Naive B cell (primary cell): ENCODE measurements at regions not wholly inside any gene's neighbourhood (a gene's known extent, or its start where the extent isn't known, plus 50 kb on each side); places are given as distances from the start of the nearest gene placed in this dataset.
A peak's percentile ranks its signal among the peaks of the same experiment; 100 is the strongest.

ENCODE experiments used
- ATAC-seq, 2 donors: fragments of 150-1000 bp; cut with Tn5 transposase; 2 replicates each; pipeline ENCODE4 v1.10.0; 2021; ENCODE audit warnings: low read depth in 2 of 2, mild to moderate bottlenecking in 2 of 2, moderate library complexity in 2 of 2
- DNase-seq: peaks from one replicate; pipeline ENCODE4 v3.0.0; 2022
- H3K27ac Mint-ChIP-seq, 6 donors: one replicate each; pipeline ENCODE4 v1.8.0; 2020 to 2022; ENCODE audit warnings: mild to moderate bottlenecking in 6 of 6, mixed read lengths in 6 of 6, moderate library complexity in 5 of 6, inconsistent platforms in 2 of 6
- H3K27me3 Mint-ChIP-seq, 3 donors: one replicate each; pipeline ENCODE4 v1.8.0; 2021 to 2022; ENCODE audit warnings: mixed read lengths in 3 of 3, mild to moderate bottlenecking in 1 of 3
- H3K36me3 Mint-ChIP-seq, 2 donors: one replicate each; pipeline ENCODE4 v1.8.0; 2020 to 2022; ENCODE audit warnings: mixed read lengths in 2 of 2, inconsistent platforms in 1 of 2, mild to moderate bottlenecking in 1 of 2
- H3K4me1 Mint-ChIP-seq, 3 donors: one replicate each; pipeline ENCODE4 v1.8.0; 2020 to 2022; ENCODE audit warnings: mixed read lengths in 3 of 3, inconsistent platforms in 1 of 3, mild to moderate bottlenecking in 1 of 3, moderate library complexity in 1 of 3
- H3K4me3 Mint-ChIP-seq, 8 donors: one replicate each; pipeline ENCODE4 v1.8.0; 2020 to 2022; ENCODE audit warnings: mild to moderate bottlenecking in 8 of 8, mixed read lengths in 8 of 8, moderate library complexity in 8 of 8, inconsistent platforms in 2 of 8
- H3K9me3 Mint-ChIP-seq, 7 donors: one replicate each; pipeline ENCODE4 v1.8.0; 2020 to 2022; ENCODE audit warnings: mixed read lengths in 7 of 7, mild to moderate bottlenecking in 5 of 7, inconsistent platforms in 2 of 7, moderate library complexity in 1 of 7

GRCh38 chr7:52146871-52147634, 830.4 kb upstream of the COBL start:
- no peaks in the 10 kb centered on the region for H3K36me3 Mint-ChIP-seq
- H3K27me3 Mint-ChIP-seq, result no peaks in the 10 kb centered on the region
- DNase-seq, result no peak
- ATAC-seq, result no peak
- H3K9me3 Mint-ChIP-seq, result peaks cover 0 to 12% (median under 1%) of the 10 kb centered on the region in 7 donors
- no peak overlapping the region for H3K27ac Mint-ChIP-seq
- H3K4me1 Mint-ChIP-seq, result no peaks in the 10 kb centered on the region
- no peak overlapping the region for H3K4me3 Mint-ChIP-seq

GRCh38 chr7:52143219-52143618, 826.6 kb upstream of the COBL start:
- H3K27me3 Mint-ChIP-seq, result no peaks in the 10 kb centered on the region
- no peak overlapping the region for H3K4me3 Mint-ChIP-seq

DNA sequence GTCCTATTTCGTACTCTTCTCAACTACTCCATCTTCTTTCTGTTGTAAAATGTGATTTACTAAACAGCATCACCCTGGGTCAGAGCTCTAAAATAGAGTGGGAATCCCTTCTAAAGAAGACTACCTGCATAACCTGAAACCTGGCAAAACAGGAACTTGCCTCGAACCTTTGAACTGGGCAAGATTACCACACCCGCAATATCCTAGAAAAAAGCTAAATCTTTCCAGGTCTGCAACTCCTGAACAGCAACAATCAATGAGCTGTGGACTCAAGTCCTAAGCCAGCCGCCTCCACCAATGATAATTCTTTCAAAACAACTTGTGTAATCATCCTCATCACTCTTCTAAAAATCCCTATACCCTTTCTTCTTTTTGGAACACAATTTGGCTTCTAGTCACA, 824.2 kb upstream of the COBL start:
- Mint-ChIP-seq H3K4me1 (no peaks in the 10 kb centered on the region), H3K4me3 (no peak overlapping the region), H3K36me3 (peaks cover 0 to 8% of the 10 kb centered on the region in 2 donors), H3K9me3 (peaks cover 2 to 23% (median 10%) of the 10 kb centered on the region in 7 donors), H3K27ac (peak overlapping the region in 1 of 6 donors; percentile 39), H3K27me3 (no peaks in the 10 kb centered on the region)
- DNase-seq (no peak), ATAC-seq (no peak)

More at GRCh38 chr7:52143219-52143618, 826.6 kb upstream of the COBL start:
- Mint-ChIP-seq H3K4me1 (no peaks in the 10 kb centered on the region), H3K36me3 (no peaks in the 10 kb centered on the region), H3K27ac (no peak overlapping the region), H3K9me3 (peaks cover 2 to 14% (median 7%) of the 10 kb centered on the region in 7 donors)
- DNase-seq (no peak), ATAC-seq (no peak)

DNA sequence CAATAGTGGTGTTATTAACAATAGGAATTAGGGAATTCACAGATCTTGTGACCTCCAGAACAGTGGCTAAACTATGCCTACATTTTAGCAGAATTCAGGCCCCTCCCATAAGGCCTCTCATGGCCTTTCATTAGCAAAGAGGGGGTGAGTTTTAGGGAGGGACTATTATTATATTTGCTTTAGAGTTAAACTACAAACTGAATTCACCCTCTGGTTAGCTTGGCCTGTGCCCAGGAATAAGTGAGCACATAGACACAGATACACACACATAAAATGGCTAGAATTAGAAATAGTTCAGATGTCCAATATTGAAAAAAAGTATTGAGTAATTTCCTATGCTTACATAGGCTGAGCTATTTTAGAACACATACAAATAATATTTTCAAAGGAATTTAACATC, 818.8 kb upstream of the COBL start:
- H3K9me3 Mint-ChIP-seq, result peaks cover 0 to 28% (median 8%) of the 10 kb centered on the region in 7 donors
- no peaks in the 10 kb centered on the region for H3K4me1 Mint-ChIP-seq
- no peaks in the 10 kb centered on the region for H3K27me3 Mint-ChIP-seq
- H3K36me3 Mint-ChIP-seq, result peaks cover 0 to 8% of the 10 kb centered on the region in 2 donors
- H3K4me3 Mint-ChIP-seq, result no peak overlapping the region
- no peak overlapping the region for H3K27ac Mint-ChIP-seq
- ATAC-seq, result no peak
- DNase-seq, result no peak

GRCh38 chr7:52129278-52129677, 812.7 kb upstream of the COBL start:
- DNase-seq, result no peak
- no peak overlapping the region for H3K27ac Mint-ChIP-seq
- H3K4me1 Mint-ChIP-seq, result no peaks in the 10 kb centered on the region
- H3K27me3 Mint-ChIP-seq, result no peaks in the 10 kb centered on the region
- no peak overlapping the region for H3K4me3 Mint-ChIP-seq
- no peaks in the 10 kb centered on the region for H3K36me3 Mint-ChIP-seq
- ATAC-seq, result no peak
- H3K9me3 Mint-ChIP-seq, result peaks cover 0 to 19% (median 3%) of the 10 kb centered on the region in 7 donors

GRCh38 chr7:52120912-52121311, 804.3 kb upstream of the COBL start:
- no peaks in the 10 kb centered on the region for H3K4me1 Mint-ChIP-seq
- H3K9me3 Mint-ChIP-seq, result peaks cover 0 to 15% (median 1%) of the 10 kb centered on the region in 7 donors
- no peak overlapping the region for H3K4me3 Mint-ChIP-seq
- ATAC-seq (no peak), DNase-seq (no peak)
- H3K36me3 Mint-ChIP-seq, result no peaks in the 10 kb centered on the region
- no peak overlapping the region for H3K27ac Mint-ChIP-seq
- H3K27me3 Mint-ChIP-seq, result no peaks in the 10 kb centered on the region

- no peaks in the 10 kb centered on the region for H3K4me1 Mint-ChIP-seq
- no peaks in the 10 kb centered on the region for H3K27me3 Mint-ChIP-seq
- H3K4me3 Mint-ChIP-seq, result no peak overlapping the region
- DNase-seq (no peak), ATAC-seq (no peak)
- H3K9me3 Mint-ChIP-seq, result peaks cover 0 to 16% (median 4%) of the 10 kb centered on the region in 7 donors
- H3K27ac Mint-ChIP-seq, result no peak overlapping the region
- H3K36me3 Mint-ChIP-seq, result no peaks in the 10 kb centered on the region
These were observed 802.9 kb upstream of the COBL start for GRCh38 chr7:52119537-52119936.

- ATAC-seq, result no peak
- Mint-ChIP-seq H3K27me3 (no peaks in the 10 kb centered on the region), H3K36me3 (no peaks in the 10 kb centered on the region), H3K27ac (no peak overlapping the region), H3K9me3 (peaks cover 0 to 12% (median 0%) of the 10 kb centered on the region in 7 donors), H3K4me1 (no peaks in the 10 kb centered on the region), H3K4me3 (no peak overlapping the region)
- DNase-seq, result no peak
These were observed 797.9 kb upstream of the COBL start for GRCh38 chr7:52114509-52114908.

GRCh38 chr7:52114056-52114455, 797.4 kb upstream of the COBL start:
- Mint-ChIP-seq H3K27me3 (no peaks in the 10 kb centered on the region), H3K4me3 (no peak overlapping the region), H3K9me3 (peaks cover 0 to 12% (median 0%) of the 10 kb centered on the region in 7 donors), H3K27ac (no peak overlapping the region), H3K4me1 (no peaks in the 10 kb centered on the region), H3K36me3 (no peaks in the 10 kb centered on the region)
- no peak for ATAC-seq
- DNase-seq, result no peak

DNA sequence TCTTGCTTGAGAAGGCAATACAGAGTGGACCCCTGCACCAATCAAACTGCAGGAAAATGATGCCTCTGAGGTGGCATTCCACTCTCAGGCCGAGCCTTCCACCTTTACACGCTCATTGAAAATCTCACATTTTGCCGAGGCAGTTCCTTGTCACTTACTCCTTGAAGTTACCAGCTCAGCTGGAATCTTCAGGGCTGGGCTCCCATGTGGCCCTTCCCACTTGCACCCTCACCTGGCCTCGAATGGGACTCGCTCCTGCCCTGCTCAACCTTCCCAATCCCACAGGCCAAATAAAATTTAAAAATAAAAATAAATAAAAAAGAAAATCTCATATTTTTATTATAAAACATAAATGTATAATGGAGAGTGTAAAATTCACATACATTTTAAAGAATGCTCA, 790.7 kb upstream of the COBL start:
- H3K4me1 Mint-ChIP-seq, result no peaks in the 10 kb centered on the region
- H3K27me3 Mint-ChIP-seq, result no peaks in the 10 kb centered on the region
- H3K27ac Mint-ChIP-seq, result no peak overlapping the region
- peaks cover 0 to 18% (median 6%) of the 10 kb centered on the region in 7 donors for H3K9me3 Mint-ChIP-seq
- DNase-seq (no peak), ATAC-seq (no peak)
- no peak overlapping the region for H3K4me3 Mint-ChIP-seq
- H3K36me3 Mint-ChIP-seq, result no peaks in the 10 kb centered on the region

DNA sequence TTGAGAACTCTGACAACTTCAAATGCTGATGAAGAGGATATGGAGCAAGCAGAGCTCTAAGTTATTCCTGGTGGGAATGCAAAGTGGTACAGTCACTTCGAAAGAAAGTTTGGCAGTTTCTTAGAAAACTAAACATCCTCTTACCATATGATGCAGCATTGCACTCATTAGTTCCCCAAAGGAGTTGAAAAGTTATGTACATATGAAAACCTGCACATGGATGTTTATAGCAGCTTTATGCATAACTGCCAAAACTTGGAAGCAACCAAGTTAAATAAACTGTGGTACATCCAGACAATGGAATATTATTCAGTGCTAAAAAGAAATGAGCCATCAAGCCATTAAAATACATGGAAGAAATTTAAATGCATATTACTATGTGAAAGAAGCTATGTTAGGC, 779.3 kb upstream of the COBL start:
- Mint-ChIP-seq H3K27me3 (no peaks in the 10 kb centered on the region), H3K4me1 (no peaks in the 10 kb centered on the region), H3K36me3 (no peaks in the 10 kb centered on the region), H3K4me3 (no peak overlapping the region), H3K27ac (no peak overlapping the region), H3K9me3 (peaks cover 0 to 12% (median 7%) of the 10 kb centered on the region in 7 donors)
- DNase-seq (no peak), ATAC-seq (no peak)

DNA sequence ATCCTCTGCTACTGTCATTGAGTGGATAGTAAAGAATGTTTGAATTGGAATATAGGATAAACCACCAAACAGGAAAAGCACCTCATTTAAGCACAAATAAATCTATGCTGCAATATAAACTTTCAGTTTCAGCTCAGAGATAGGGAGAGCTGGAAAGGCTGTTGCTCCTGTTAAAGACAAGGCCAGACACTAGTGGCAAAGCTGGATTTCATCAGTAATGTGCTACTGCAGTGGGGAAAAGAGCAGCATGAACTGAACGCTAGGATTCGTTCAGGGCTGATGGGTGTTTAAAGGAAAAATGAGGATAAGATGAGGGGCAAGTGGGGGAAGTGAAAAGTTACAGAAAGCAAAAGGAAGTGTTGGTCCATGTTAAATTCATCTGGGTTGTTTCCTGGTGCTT, 775.4 kb upstream of the COBL start:
- peaks cover 0 to 12% (median 3%) of the 10 kb centered on the region in 7 donors for H3K9me3 Mint-ChIP-seq

GRCh38 chr7:52091101-52091500, 774.5 kb upstream of the COBL start:
- H3K36me3 Mint-ChIP-seq, result no peaks in the 10 kb centered on the region
- H3K27me3 Mint-ChIP-seq, result no peaks in the 10 kb centered on the region
- peaks cover 0 to 9% (median 3%) of the 10 kb centered on the region in 7 donors for H3K9me3 Mint-ChIP-seq
- no peak overlapping the region for H3K27ac Mint-ChIP-seq
- DNase-seq, result no peak
- no peak overlapping the region for H3K4me3 Mint-ChIP-seq
- no peak for ATAC-seq
- H3K4me1 Mint-ChIP-seq, result no peaks in the 10 kb centered on the region

More for the DNA sequence above, 775.4 kb upstream of the COBL start:
- H3K27me3 Mint-ChIP-seq, result no peaks in the 10 kb centered on the region
- ATAC-seq (no peak), DNase-seq (no peak)
- no peak overlapping the region for H3K27ac Mint-ChIP-seq
- no peaks in the 10 kb centered on the region for H3K36me3 Mint-ChIP-seq
- H3K4me1 Mint-ChIP-seq, result no peaks in the 10 kb centered on the region
- H3K4me3 Mint-ChIP-seq, result no peak overlapping the region

DNA sequence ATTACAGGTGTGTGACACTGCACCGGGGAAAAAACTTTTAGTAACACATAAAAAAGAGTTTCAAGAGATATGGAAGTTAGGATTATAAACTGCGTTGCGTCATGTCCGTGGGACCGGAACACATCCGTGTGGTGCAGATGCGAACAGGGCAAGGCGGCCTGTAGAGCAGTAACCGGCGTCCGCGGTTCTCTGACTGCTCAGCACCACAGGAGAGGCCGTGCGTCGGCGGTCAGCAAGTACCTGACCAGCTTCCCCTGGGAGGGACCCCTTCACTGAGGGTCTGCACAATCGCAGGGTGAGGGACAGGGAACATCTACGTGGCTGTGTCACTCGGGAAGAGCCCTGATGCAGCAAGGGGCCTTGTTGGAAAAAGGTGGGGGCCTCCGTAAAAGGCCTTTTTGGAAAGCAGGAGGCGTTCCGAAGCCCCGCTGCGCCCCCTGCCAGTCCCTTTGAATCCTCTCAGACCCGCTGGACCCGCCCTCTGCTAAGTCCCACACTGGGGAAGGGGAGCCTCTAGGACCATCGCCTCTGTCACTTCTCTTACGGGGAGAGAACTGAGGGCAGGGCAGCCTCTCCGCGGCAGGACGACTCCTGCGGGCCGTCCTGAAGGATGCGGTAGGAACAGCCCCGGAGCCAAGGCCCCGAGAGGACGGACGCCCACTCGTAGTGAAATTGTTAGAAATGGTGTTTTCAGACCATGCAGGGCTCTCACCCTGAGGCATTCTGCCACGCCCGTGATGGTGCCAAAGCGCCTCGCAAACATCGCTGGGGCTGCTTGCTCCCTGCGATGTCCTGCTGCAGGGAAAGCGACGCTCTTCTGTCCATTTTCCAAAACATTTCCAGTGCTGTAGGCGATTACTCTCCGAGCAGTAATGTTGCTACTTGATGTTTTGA, 771.6 kb upstream of the COBL start:
- H3K36me3 Mint-ChIP-seq, result no peaks in the 10 kb centered on the region
- H3K4me3 Mint-ChIP-seq, result no peak overlapping the region
- H3K9me3 Mint-ChIP-seq, result peaks cover 0 to 9% (median 5%) of the 10 kb centered on the region in 7 donors
- H3K27me3 Mint-ChIP-seq, result no peaks in the 10 kb centered on the region
- no peak for DNase-seq
- no peak overlapping the region for H3K27ac Mint-ChIP-seq
- no peaks in the 10 kb centered on the region for H3K4me1 Mint-ChIP-seq
- no peak for ATAC-seq
